NCI-H2196 (cell line): ENCODE measurements at regions not wholly inside any gene's neighbourhood (a gene's known extent, or its start where the extent isn't known, plus 50 kb on each side); places are given as distances from the start of the nearest gene placed in this dataset.
"Not testable (repeated sequence)": the region's sequence is repeated elsewhere in the genome, so short reads cannot be mapped to it uniquely, and the experiment has no call there.

Source experiments
- DNase-seq: peaks from one replicate; lab custom pipeline; 2025; ENCODE audit not compliant: unreplicated experiment; lab: John Stamatoyannopoulos, UW

- DNase-seq, result no peak
Observed at GRCh38 chr14:40757376-40757950, 849.2 kb upstream of the LRFN5 start.

GRCh38 chr14:40733206-40733605 lies 873.5 kb upstream of the LRFN5 start:
- no peak for DNase-seq

GRCh38 chr14:40727107-40727506 lies 879.6 kb upstream of the LRFN5 start:
- no peak for DNase-seq

GRCh38 chr14:40713387-40713786 lies 893.3 kb upstream of the LRFN5 start:
- DNase-seq, result no peak

GRCh38 chr14:40697231-40697630 lies 909.4 kb upstream of the LRFN5 start:
- no peak for DNase-seq

- no peak for DNase-seq
Observed at GRCh38 chr14:40694023-40694422, 912.7 kb upstream of the LRFN5 start.

- DNase-seq, result no peak
Observed at GRCh38 chr14:40691066-40691465, 915.6 kb upstream of the LRFN5 start.

- no peak for DNase-seq
Observed at GRCh38 chr14:40685764-40686163, 920.9 kb upstream of the LRFN5 start.

- DNase-seq, result no peak
Observed at GRCh38 chr14:40684328-40684727, 922.3 kb upstream of the LRFN5 start.

- DNase-seq, result no peak
Observed at GRCh38 chr14:40682131-40682913, 924.4 kb upstream of the LRFN5 start.

- DNase-seq, result no peak
Observed at GRCh38 chr14:40679256-40679655, 927.4 kb upstream of the LRFN5 start.

- not testable (repeated sequence) for DNase-seq
Observed at GRCh38 chr14:40677206-40677605, 929.5 kb upstream of the LRFN5 start.

GRCh38 chr14:40674502-40674901 lies 932.2 kb upstream of the LRFN5 start:
- DNase-seq, result no peak

GRCh38 chr14:40656311-40656710 lies 950.4 kb upstream of the LRFN5 start:
- peak; percentile 10 for DNase-seq

GRCh38 chr14:40652089-40652691 lies 954.5 kb upstream of the LRFN5 start:
- DNase-seq, result no peak

GRCh38 chr14:40630471-40630870 lies 976.2 kb upstream of the LRFN5 start:
- DNase-seq, result no peak

- peak; percentile 36 for DNase-seq
Observed at GRCh38 chr14:40629551-40630137, 977.0 kb upstream of the LRFN5 start.

- peak; percentile 18 for DNase-seq
Observed at GRCh38 chr14:40629144-40629543, 977.5 kb upstream of the LRFN5 start.

- DNase-seq, result no peak
Observed at GRCh38 chr14:40623643-40624042, 983.0 kb upstream of the LRFN5 start.

- DNase-seq, result no peak
Observed at GRCh38 chr14:40618225-40618898, 988.3 kb upstream of the LRFN5 start.

GRCh38 chr14:40616579-40616978 lies 990.1 kb upstream of the LRFN5 start:
- DNase-seq, result no peak
